Stimulated activated CD4-positive, alpha-beta T cell treated with anti-CD3 and anti-CD28 coated beads, Interleukin-4, amount 100 ng/mL, for 4 hours (primary cell): ENCODE measurements at regions not wholly inside any gene's neighbourhood (a gene's known extent, or its start where the extent isn't known, plus 50 kb on each side); places are given as distances from the start of the nearest gene placed in this dataset.

Source experiments
- DNase-seq, 2 experiments: peaks; one replicate each; pipeline ENCODE4 v3.0.0-alpha.2; 2020

- DNase-seq = no peak
Measured at GRCh38 chr1:5254131-5254725, 599.8 kb downstream of the AJAP1 start.

- no peak for DNase-seq
Measured at GRCh38 chr1:5253036-5253435, 598.6 kb downstream of the AJAP1 start.

- no peak for DNase-seq
Measured at GRCh38 chr1:5250336-5250735, 595.9 kb downstream of the AJAP1 start.

GRCh38 chr1:5245348-5245747 lies 590.9 kb downstream of the AJAP1 start:
- DNase-seq = no peak

- no peak for DNase-seq
Measured at GRCh38 chr1:5244631-5245285, 590.3 kb downstream of the AJAP1 start.

- no peak for DNase-seq
Measured at GRCh38 chr1:5242850-5243249, 588.4 kb downstream of the AJAP1 start.

GRCh38 chr1:5239911-5240310 lies 585.5 kb downstream of the AJAP1 start:
- no peak for DNase-seq

GRCh38 chr1:5238351-5239130 lies 584.1 kb downstream of the AJAP1 start:
- DNase-seq = no peak

GRCh38 chr1:5235355-5235899 lies 581.0 kb downstream of the AJAP1 start:
- DNase-seq = no peak

- DNase-seq = no peak
Measured at GRCh38 chr1:5232537-5232936, 578.1 kb downstream of the AJAP1 start.

GRCh38 chr1:5231541-5232315 lies 577.3 kb downstream of the AJAP1 start:
- DNase-seq = no peak

GRCh38 chr1:5227114-5227513 lies 572.7 kb downstream of the AJAP1 start:
- DNase-seq = no peak

- DNase-seq = no peak
Measured at GRCh38 chr1:5225707-5226704, 571.6 kb downstream of the AJAP1 start.

GRCh38 chr1:5223206-5223605 lies 568.8 kb downstream of the AJAP1 start:
- DNase-seq = no peak

- no peak for DNase-seq
Measured at GRCh38 chr1:5222626-5223025, 568.2 kb downstream of the AJAP1 start.

GRCh38 chr1:5221451-5221850 lies 567.0 kb downstream of the AJAP1 start:
- DNase-seq = no peak

- DNase-seq = no peak
Measured at GRCh38 chr1:5220821-5221220, 566.4 kb downstream of the AJAP1 start.

- DNase-seq = no peak
Measured at GRCh38 chr1:5220421-5220820, 566.0 kb downstream of the AJAP1 start.

GRCh38 chr1:5200006-5200405 lies 545.6 kb downstream of the AJAP1 start:
- DNase-seq = no peak

- no peak for DNase-seq
Measured at GRCh38 chr1:5198328-5198727, 543.9 kb downstream of the AJAP1 start.

- DNase-seq = no peak
Measured at GRCh38 chr1:5191470-5191869, 537.1 kb downstream of the AJAP1 start.

GRCh38 chr1:5189384-5189783 lies 535.0 kb downstream of the AJAP1 start:
- DNase-seq = no peak
